Progenitor cell of endocrine pancreas (in vitro differentiated cells): ENCODE measurements at regions not wholly inside any gene's neighbourhood (a gene's known extent, or its start where the extent isn't known, plus 50 kb on each side); places are given as distances from the start of the nearest gene placed in this dataset.

Experiments used
- DNase-seq: peaks from one replicate; pipeline ENCODE4 v3.0.0; 2021; ENCODE audit warnings: low spot score; ENCODE audit not compliant: unreplicated experiment
- H3K27ac Mint-ChIP-seq: 2 replicates; pipeline ENCODE4 v1.8.0; 2021; ENCODE audit warnings: mild to moderate bottlenecking, moderate library complexity, mixed read lengths
- H3K27me3 Mint-ChIP-seq: 2 replicates; pipeline ENCODE4 v1.8.0; 2021; ENCODE audit warnings: mixed read lengths
- H3K36me3 Mint-ChIP-seq: 2 replicates; pipeline ENCODE4 v1.8.0; 2022; ENCODE audit warnings: mixed read lengths; ENCODE audit not compliant: insufficient read depth
- H3K4me1 Mint-ChIP-seq: 2 replicates; pipeline ENCODE4 v1.8.0; 2021; ENCODE audit warnings: low read depth, mixed read lengths
- H3K4me3 Mint-ChIP-seq: 2 replicates; pipeline ENCODE4 v1.8.0; 2021; ENCODE audit warnings: low read depth, mild to moderate bottlenecking, moderate library complexity, mixed read lengths
- H3K9me3 Mint-ChIP-seq: 2 replicates; pipeline ENCODE4 v1.8.0; 2021; ENCODE audit warnings: low read depth, mixed read lengths
- TF ChIP-seq, protein P1 (sequence below): fragments of 200-600 bp; sonication (generic); IDR thresholded peaks from one replicate; pipeline ENCODE4 v1.5.0; 2021; ENCODE audit warnings: antibody characterized with exemption, mild to moderate bottlenecking; ENCODE audit not compliant: unreplicated experiment

- no peak overlapping the region for H3K4me3 Mint-ChIP-seq
Observed at GRCh38 chr1:228803421-228803820, 68.1 kb downstream of the RHOU start.

DNA sequence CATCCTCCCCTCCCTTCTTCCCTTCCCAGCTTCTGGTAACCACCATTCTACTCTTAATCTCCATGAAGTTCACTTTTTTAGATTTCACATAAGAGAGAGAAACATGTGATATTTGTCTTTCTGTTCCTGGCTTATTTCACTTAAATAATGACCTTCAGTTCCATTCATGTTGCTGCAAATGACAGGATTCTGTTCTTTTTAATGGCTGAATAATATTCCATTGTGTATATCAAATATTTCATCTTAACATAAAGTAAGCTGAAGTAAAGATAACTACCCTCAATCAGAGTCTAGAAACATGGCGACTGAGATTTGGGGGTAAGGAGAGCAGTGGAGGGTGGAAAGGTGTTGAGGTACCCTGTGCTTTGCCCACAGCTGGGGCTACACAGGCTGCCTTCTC is 68.9 kb downstream of the RHOU start:
- Mint-ChIP-seq H3K27me3 (peaks cover 3% of the 10 kb centered on the region), H3K27ac (no peak overlapping the region), H3K4me3 (no peak overlapping the region), H3K4me1 (peaks cover 25% of the 10 kb centered on the region), H3K36me3 (no peaks in the 10 kb centered on the region), H3K9me3 (peaks cover 3% of the 10 kb centered on the region)
- TF ChIP-seq, protein P1, sequence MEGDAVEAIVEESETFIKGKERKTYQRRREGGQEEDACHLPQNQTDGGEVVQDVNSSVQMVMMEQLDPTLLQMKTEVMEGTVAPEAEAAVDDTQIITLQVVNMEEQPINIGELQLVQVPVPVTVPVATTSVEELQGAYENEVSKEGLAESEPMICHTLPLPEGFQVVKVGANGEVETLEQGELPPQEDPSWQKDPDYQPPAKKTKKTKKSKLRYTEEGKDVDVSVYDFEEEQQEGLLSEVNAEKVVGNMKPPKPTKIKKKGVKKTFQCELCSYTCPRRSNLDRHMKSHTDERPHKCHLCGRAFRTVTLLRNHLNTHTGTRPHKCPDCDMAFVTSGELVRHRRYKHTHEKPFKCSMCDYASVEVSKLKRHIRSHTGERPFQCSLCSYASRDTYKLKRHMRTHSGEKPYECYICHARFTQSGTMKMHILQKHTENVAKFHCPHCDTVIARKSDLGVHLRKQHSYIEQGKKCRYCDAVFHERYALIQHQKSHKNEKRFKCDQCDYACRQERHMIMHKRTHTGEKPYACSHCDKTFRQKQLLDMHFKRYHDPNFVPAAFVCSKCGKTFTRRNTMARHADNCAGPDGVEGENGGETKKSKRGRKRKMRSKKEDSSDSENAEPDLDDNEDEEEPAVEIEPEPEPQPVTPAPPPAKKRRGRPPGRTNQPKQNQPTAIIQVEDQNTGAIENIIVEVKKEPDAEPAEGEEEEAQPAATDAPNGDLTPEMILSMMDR: no peak
- no peak for DNase-seq

More at GRCh38 chr1:228803421-228803820, 68.1 kb downstream of the RHOU start:
- Mint-ChIP-seq H3K9me3 (peaks cover 3% of the 10 kb centered on the region), H3K4me1 (peaks cover 22% of the 10 kb centered on the region), H3K27me3 (peaks cover 3% of the 10 kb centered on the region), H3K36me3 (no peaks in the 10 kb centered on the region), H3K27ac (no peak overlapping the region)
- TF ChIP-seq, protein P1: no peak
- DNase-seq: no peak

GRCh38 chr1:228804640-228805413 is 69.5 kb downstream of the RHOU start:
- Mint-ChIP-seq H3K4me1 (peaks cover 31% of the 10 kb centered on the region), H3K27me3 (no peaks in the 10 kb centered on the region), H3K36me3 (no peaks in the 10 kb centered on the region), H3K9me3 (no peaks in the 10 kb centered on the region), H3K27ac (peak overlapping the region; percentile 67), H3K4me3 (no peak overlapping the region)
- no peak for DNase-seq
- TF ChIP-seq, protein P1: no peak

GRCh38 chr1:228807904-228808605 is 72.8 kb downstream of the RHOU start:
- DNase-seq: no peak
- TF ChIP-seq, protein P1: no peak
- no peaks in the 10 kb centered on the region for H3K27me3 Mint-ChIP-seq
- peaks cover 35% of the 10 kb centered on the region for H3K4me1 Mint-ChIP-seq
- no peak overlapping the region for H3K4me3 Mint-ChIP-seq
- peak overlapping the region; percentile 66 for H3K27ac Mint-ChIP-seq
- no peaks in the 10 kb centered on the region for H3K36me3 Mint-ChIP-seq
- no peaks in the 10 kb centered on the region for H3K9me3 Mint-ChIP-seq

- H3K4me3 Mint-ChIP-seq: no peak overlapping the region
- H3K27ac Mint-ChIP-seq: peak overlapping the region; percentile 87
- no peaks in the 10 kb centered on the region for H3K9me3 Mint-ChIP-seq
- no peak for DNase-seq
- no peaks in the 10 kb centered on the region for H3K36me3 Mint-ChIP-seq
- peaks cover 40% of the 10 kb centered on the region for H3K4me1 Mint-ChIP-seq
- TF ChIP-seq, protein P1: no peak
- H3K27me3 Mint-ChIP-seq: no peaks in the 10 kb centered on the region
Observed at GRCh38 chr1:228809621-228810394, 74.5 kb downstream of the RHOU start.
